Activated naive CD4-positive, alpha-beta T cell treated with anti-CD3 and anti-CD28 coated beads, Interleukin-2, amount 50 U/mL, for 72 hours (primary cell): ENCODE measurements at regions not wholly inside any gene's neighbourhood (a gene's known extent, or its start where the extent isn't known, plus 50 kb on each side); places are given as distances from the start of the nearest gene placed in this dataset.
A peak's percentile ranks its signal among the peaks of the same experiment; 100 is the strongest.

Source experiments
- ATAC-seq, 2 donors: fragments of 150-1000 bp; cut with Tn5 transposase; 2 replicates each; pipeline ENCODE4 v1.10.0; 2021; ENCODE audit warnings: mild to moderate bottlenecking in 2 of 2, moderate library complexity in 2 of 2
- DNase-seq, 2 donors: peaks; one replicate each; pipeline ENCODE4 v3.0.0; 2021 to 2022; ENCODE audit warnings: low spot score in 2 of 2
- H3K27ac Mint-ChIP-seq, 2 donors: one replicate each; pipeline ENCODE4 v1.8.0; 2022; ENCODE audit warnings: mild to moderate bottlenecking in 2 of 2, mixed read lengths in 2 of 2
- H3K36me3 Mint-ChIP-seq, 2 donors: one replicate each; pipeline ENCODE4 v1.8.0; 2022; ENCODE audit warnings: mixed read lengths in 2 of 2
- H3K9me3 Mint-ChIP-seq, 2 donors: one replicate each; pipeline ENCODE4 v1.8.0; 2022; ENCODE audit warnings: mixed read lengths in 2 of 2

- H3K27ac Mint-ChIP-seq: no peak overlapping the region
- ATAC-seq: no peak
- no peak for DNase-seq
- no peaks in the 10 kb centered on the region for H3K36me3 Mint-ChIP-seq
- H3K9me3 Mint-ChIP-seq: no peaks in the 10 kb centered on the region
These were observed 84.0 kb upstream of the ATP6AP2 start for GRCh38 chrX:40496728-40497127.

- no peak for DNase-seq
- no peaks in the 10 kb centered on the region for H3K9me3 Mint-ChIP-seq
- no peak overlapping the region for H3K27ac Mint-ChIP-seq
- H3K36me3 Mint-ChIP-seq: no peaks in the 10 kb centered on the region
- ATAC-seq: no peak
These were observed 85.1 kb upstream of the ATP6AP2 start for GRCh38 chrX:40495659-40496058.

GRCh38 chrX:40494005-40494404 is 86.8 kb upstream of the ATP6AP2 start:
- no peak for ATAC-seq
- no peak for DNase-seq
- H3K9me3 Mint-ChIP-seq: no peaks in the 10 kb centered on the region
- H3K27ac Mint-ChIP-seq: no peak overlapping the region
- H3K36me3 Mint-ChIP-seq: no peaks in the 10 kb centered on the region

GRCh38 chrX:40488296-40488695 is 92.5 kb upstream of the ATP6AP2 start:
- DNase-seq: no peak
- Mint-ChIP-seq H3K36me3 (no peaks in the 10 kb centered on the region), H3K27ac (no peak overlapping the region), H3K9me3 (peaks cover 4 to 12% of the 10 kb centered on the region in 2 donors)
- ATAC-seq: no peak

GRCh38 chrX:40485973-40486372 is 94.8 kb upstream of the ATP6AP2 start:
- H3K9me3 Mint-ChIP-seq: peaks cover 4 to 12% of the 10 kb centered on the region in 2 donors
- no peak for ATAC-seq

GRCh38 chrX:40485102-40485826 is 95.5 kb upstream of the ATP6AP2 start:
- DNase-seq: no peak
- ATAC-seq: no peak
- no peak overlapping the region for H3K27ac Mint-ChIP-seq
- no peaks in the 10 kb centered on the region for H3K36me3 Mint-ChIP-seq
- peaks cover 4 to 12% of the 10 kb centered on the region in 2 donors for H3K9me3 Mint-ChIP-seq

More at GRCh38 chrX:40485973-40486372, 94.8 kb upstream of the ATP6AP2 start:
- H3K36me3 Mint-ChIP-seq: no peaks in the 10 kb centered on the region
- no peak overlapping the region for H3K27ac Mint-ChIP-seq
- DNase-seq: no peak

GRCh38 chrX:40484408-40485091 is 96.2 kb upstream of the ATP6AP2 start:
- H3K27ac Mint-ChIP-seq: no peak overlapping the region

GRCh38 chrX:40483502-40483901 is 97.3 kb upstream of the ATP6AP2 start:
- no peaks in the 10 kb centered on the region for H3K36me3 Mint-ChIP-seq
- H3K9me3 Mint-ChIP-seq: peaks cover 4 to 12% of the 10 kb centered on the region in 2 donors
- ATAC-seq (peak in 1 of 2 donors; percentile 28), DNase-seq (no peak)
- no peak overlapping the region for H3K27ac Mint-ChIP-seq

More at GRCh38 chrX:40484408-40485091, 96.2 kb upstream of the ATP6AP2 start:
- Mint-ChIP-seq H3K36me3 (no peaks in the 10 kb centered on the region), H3K9me3 (peaks cover 4 to 12% of the 10 kb centered on the region in 2 donors)
- ATAC-seq (no peak), DNase-seq (no peak)

- DNase-seq (no peak), ATAC-seq (no peak)
- Mint-ChIP-seq H3K36me3 (no peaks in the 10 kb centered on the region), H3K27ac (no peak overlapping the region), H3K9me3 (no peaks in the 10 kb centered on the region)
These were observed 100.9 kb upstream of the ATP6AP2 start for GRCh38 chrX:40479777-40480318.

- no peaks in the 10 kb centered on the region for H3K9me3 Mint-ChIP-seq
- DNase-seq (no peak), ATAC-seq (no peak)
- H3K27ac Mint-ChIP-seq: no peak overlapping the region
- no peaks in the 10 kb centered on the region for H3K36me3 Mint-ChIP-seq
These were observed 102.2 kb upstream of the ATP6AP2 start for GRCh38 chrX:40478474-40479065.

- ATAC-seq: no peak
- DNase-seq: no peak
- no peak overlapping the region for H3K27ac Mint-ChIP-seq
- no peaks in the 10 kb centered on the region for H3K36me3 Mint-ChIP-seq
- no peaks in the 10 kb centered on the region for H3K9me3 Mint-ChIP-seq
These were observed 103.8 kb upstream of the ATP6AP2 start for GRCh38 chrX:40476958-40477357.

GRCh38 chrX:40474645-40475044 is 106.1 kb upstream of the ATP6AP2 start:
- DNase-seq (no peak), ATAC-seq (no peak)
- no peaks in the 10 kb centered on the region for H3K9me3 Mint-ChIP-seq
- no peaks in the 10 kb centered on the region for H3K36me3 Mint-ChIP-seq
- no peak overlapping the region for H3K27ac Mint-ChIP-seq

- no peaks in the 10 kb centered on the region for H3K9me3 Mint-ChIP-seq
- H3K36me3 Mint-ChIP-seq: no peaks in the 10 kb centered on the region
- no peak overlapping the region for H3K27ac Mint-ChIP-seq
These were observed 106.6 kb upstream of the ATP6AP2 start for GRCh38 chrX:40474205-40474626.

GRCh38 chrX:40473460-40474204 is 107.1 kb upstream of the ATP6AP2 start:
- peak in 1 of 2 donors; percentile 30 for ATAC-seq
- no peaks in the 10 kb centered on the region for H3K36me3 Mint-ChIP-seq
- no peak for DNase-seq
- no peaks in the 10 kb centered on the region for H3K9me3 Mint-ChIP-seq
- no peak overlapping the region for H3K27ac Mint-ChIP-seq

More at GRCh38 chrX:40474205-40474626, 106.6 kb upstream of the ATP6AP2 start:
- ATAC-seq (no peak), DNase-seq (no peak)

GRCh38 chrX:40471965-40472648 is 108.7 kb upstream of the ATP6AP2 start:
- peak; percentile 43 to 48 for ATAC-seq

GRCh38 chrX:40470830-40471429 is 109.8 kb upstream of the ATP6AP2 start:
- no peak for DNase-seq
- no peak overlapping the region for H3K27ac Mint-ChIP-seq
- H3K36me3 Mint-ChIP-seq: no peaks in the 10 kb centered on the region
- no peaks in the 10 kb centered on the region for H3K9me3 Mint-ChIP-seq
- no peak for ATAC-seq

More at GRCh38 chrX:40471965-40472648, 108.7 kb upstream of the ATP6AP2 start:
- H3K27ac Mint-ChIP-seq: peak overlapping the region in 1 of 2 donors; percentile 16
- no peaks in the 10 kb centered on the region for H3K36me3 Mint-ChIP-seq
- DNase-seq: peak in 1 of 2 donors; percentile 3
- no peaks in the 10 kb centered on the region for H3K9me3 Mint-ChIP-seq
